ENCODE measurements at regions not wholly inside any gene's neighbourhood (a gene's known extent, or its start where the extent isn't known, plus 50 kb on each side); places are given as distances from the start of the nearest gene placed in this dataset.

DNA sequence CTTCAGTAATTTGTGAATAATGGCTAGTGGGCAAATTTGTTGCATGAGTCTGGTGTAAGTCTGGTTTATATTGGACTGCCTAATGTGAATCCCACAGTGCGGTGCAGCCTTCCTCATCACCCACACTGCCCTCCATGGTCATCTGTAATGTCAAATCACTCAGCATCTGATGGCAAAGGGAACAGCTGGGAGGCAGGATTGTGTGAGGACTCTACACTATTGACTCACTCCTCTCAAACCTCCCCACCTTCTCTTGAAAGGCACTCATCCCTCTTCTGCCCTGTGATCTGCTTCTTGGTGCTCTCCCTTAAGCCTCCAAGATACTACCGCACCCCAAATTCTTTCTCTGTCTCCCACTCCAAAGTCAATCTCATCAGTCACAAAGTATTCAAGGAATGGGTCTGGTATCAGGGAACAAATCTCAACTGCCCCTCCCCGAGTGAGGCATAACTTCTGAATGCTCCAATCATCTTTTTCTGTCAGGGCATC, 146.0 kb upstream of the BEND6 start:
- Mint-ChIP-seq H3K27ac (peak overlapping the region; percentile 43; the same call in 1 of the 2 replicates), H3K9me3 (no peaks in the 10 kb centered on the region), H3K4me3 (no peak overlapping the region), H3K4me1 (peaks cover 45% of the 10 kb centered on the region), H3K27me3 (ENCODE audit: insufficient read depth, low read depth, poor library complexity) (no peaks in the 10 kb centered on the region), H3K36me3 (ENCODE audit: low read depth) (no peaks in the 10 kb centered on the region)
- peak overlapping the region; percentile 34; the same call in 1 of the 2 replicates for H3K27ac ChIP-seq (ENCODE audit: low read depth)
- H3K79me2 ChIP-seq (replicated peaks; ENCODE audit: insufficient read depth): peaks cover 99% of the 10 kb centered on the region
- no peaks in the 10 kb centered on the region for H3K9me2 ChIP-seq (ENCODE audit: insufficient read depth)
- TF ChIP-seq, protein P1, sequence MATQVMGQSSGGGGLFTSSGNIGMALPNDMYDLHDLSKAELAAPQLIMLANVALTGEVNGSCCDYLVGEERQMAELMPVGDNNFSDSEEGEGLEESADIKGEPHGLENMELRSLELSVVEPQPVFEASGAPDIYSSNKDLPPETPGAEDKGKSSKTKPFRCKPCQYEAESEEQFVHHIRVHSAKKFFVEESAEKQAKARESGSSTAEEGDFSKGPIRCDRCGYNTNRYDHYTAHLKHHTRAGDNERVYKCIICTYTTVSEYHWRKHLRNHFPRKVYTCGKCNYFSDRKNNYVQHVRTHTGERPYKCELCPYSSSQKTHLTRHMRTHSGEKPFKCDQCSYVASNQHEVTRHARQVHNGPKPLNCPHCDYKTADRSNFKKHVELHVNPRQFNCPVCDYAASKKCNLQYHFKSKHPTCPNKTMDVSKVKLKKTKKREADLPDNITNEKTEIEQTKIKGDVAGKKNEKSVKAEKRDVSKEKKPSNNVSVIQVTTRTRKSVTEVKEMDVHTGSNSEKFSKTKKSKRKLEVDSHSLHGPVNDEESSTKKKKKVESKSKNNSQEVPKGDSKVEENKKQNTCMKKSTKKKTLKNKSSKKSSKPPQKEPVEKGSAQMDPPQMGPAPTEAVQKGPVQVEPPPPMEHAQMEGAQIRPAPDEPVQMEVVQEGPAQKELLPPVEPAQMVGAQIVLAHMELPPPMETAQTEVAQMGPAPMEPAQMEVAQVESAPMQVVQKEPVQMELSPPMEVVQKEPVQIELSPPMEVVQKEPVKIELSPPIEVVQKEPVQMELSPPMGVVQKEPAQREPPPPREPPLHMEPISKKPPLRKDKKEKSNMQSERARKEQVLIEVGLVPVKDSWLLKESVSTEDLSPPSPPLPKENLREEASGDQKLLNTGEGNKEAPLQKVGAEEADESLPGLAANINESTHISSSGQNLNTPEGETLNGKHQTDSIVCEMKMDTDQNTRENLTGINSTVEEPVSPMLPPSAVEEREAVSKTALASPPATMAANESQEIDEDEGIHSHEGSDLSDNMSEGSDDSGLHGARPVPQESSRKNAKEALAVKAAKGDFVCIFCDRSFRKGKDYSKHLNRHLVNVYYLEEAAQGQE (IDR thresholded peaks at IDR 0.05; ENCODE audit: unreplicated experiment): no peak
- TF ChIP-seq STAT1 (IDR thresholded peaks at IDR 0.05; ENCODE audit: unreplicated experiment) (no peak), NANOG (IDR thresholded peaks at IDR 0.05; ENCODE audit: borderline replicate concordance) (no peak), EZH2 (IDR thresholded peaks at IDR 0.05; ENCODE audit: low read depth, unreplicated experiment) (no peak), POLR2AphosphoS5 (IDR thresholded peaks at IDR 0.05; ENCODE audit: low read depth) (no peak), ZNF114 (CRISPR knock-in tag; IDR thresholded peaks at IDR 0.05) (no peak), EZH2phosphoT487 (IDR thresholded peaks at IDR 0.05; ENCODE audit: unreplicated experiment) (no peak), CREB1 (CRISPR knock-in tag; IDR thresholded peaks at IDR 0.05; ENCODE audit: low read depth) (no peak), JUNB (IDR thresholded peaks at IDR 0.05; ENCODE audit: unreplicated experiment) (no peak), ZNF331 (CRISPR knock-in tag; IDR thresholded peaks at IDR 0.05; ENCODE audit: low read depth) (no peak)
- TF ChIP-seq, protein P2, sequence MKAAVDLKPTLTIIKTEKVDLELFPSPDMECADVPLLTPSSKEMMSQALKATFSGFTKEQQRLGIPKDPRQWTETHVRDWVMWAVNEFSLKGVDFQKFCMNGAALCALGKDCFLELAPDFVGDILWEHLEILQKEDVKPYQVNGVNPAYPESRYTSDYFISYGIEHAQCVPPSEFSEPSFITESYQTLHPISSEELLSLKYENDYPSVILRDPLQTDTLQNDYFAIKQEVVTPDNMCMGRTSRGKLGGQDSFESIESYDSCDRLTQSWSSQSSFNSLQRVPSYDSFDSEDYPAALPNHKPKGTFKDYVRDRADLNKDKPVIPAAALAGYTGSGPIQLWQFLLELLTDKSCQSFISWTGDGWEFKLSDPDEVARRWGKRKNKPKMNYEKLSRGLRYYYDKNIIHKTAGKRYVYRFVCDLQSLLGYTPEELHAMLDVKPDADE (IDR thresholded peaks at IDR 0.05): no peak
- TF ChIP-seq, protein P3, sequence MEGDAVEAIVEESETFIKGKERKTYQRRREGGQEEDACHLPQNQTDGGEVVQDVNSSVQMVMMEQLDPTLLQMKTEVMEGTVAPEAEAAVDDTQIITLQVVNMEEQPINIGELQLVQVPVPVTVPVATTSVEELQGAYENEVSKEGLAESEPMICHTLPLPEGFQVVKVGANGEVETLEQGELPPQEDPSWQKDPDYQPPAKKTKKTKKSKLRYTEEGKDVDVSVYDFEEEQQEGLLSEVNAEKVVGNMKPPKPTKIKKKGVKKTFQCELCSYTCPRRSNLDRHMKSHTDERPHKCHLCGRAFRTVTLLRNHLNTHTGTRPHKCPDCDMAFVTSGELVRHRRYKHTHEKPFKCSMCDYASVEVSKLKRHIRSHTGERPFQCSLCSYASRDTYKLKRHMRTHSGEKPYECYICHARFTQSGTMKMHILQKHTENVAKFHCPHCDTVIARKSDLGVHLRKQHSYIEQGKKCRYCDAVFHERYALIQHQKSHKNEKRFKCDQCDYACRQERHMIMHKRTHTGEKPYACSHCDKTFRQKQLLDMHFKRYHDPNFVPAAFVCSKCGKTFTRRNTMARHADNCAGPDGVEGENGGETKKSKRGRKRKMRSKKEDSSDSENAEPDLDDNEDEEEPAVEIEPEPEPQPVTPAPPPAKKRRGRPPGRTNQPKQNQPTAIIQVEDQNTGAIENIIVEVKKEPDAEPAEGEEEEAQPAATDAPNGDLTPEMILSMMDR (conservative IDR thresholded peaks at IDR 0.05; ENCODE audit: low read depth in 2 of 2): no peak
- TF ChIP-seq, protein P4, sequence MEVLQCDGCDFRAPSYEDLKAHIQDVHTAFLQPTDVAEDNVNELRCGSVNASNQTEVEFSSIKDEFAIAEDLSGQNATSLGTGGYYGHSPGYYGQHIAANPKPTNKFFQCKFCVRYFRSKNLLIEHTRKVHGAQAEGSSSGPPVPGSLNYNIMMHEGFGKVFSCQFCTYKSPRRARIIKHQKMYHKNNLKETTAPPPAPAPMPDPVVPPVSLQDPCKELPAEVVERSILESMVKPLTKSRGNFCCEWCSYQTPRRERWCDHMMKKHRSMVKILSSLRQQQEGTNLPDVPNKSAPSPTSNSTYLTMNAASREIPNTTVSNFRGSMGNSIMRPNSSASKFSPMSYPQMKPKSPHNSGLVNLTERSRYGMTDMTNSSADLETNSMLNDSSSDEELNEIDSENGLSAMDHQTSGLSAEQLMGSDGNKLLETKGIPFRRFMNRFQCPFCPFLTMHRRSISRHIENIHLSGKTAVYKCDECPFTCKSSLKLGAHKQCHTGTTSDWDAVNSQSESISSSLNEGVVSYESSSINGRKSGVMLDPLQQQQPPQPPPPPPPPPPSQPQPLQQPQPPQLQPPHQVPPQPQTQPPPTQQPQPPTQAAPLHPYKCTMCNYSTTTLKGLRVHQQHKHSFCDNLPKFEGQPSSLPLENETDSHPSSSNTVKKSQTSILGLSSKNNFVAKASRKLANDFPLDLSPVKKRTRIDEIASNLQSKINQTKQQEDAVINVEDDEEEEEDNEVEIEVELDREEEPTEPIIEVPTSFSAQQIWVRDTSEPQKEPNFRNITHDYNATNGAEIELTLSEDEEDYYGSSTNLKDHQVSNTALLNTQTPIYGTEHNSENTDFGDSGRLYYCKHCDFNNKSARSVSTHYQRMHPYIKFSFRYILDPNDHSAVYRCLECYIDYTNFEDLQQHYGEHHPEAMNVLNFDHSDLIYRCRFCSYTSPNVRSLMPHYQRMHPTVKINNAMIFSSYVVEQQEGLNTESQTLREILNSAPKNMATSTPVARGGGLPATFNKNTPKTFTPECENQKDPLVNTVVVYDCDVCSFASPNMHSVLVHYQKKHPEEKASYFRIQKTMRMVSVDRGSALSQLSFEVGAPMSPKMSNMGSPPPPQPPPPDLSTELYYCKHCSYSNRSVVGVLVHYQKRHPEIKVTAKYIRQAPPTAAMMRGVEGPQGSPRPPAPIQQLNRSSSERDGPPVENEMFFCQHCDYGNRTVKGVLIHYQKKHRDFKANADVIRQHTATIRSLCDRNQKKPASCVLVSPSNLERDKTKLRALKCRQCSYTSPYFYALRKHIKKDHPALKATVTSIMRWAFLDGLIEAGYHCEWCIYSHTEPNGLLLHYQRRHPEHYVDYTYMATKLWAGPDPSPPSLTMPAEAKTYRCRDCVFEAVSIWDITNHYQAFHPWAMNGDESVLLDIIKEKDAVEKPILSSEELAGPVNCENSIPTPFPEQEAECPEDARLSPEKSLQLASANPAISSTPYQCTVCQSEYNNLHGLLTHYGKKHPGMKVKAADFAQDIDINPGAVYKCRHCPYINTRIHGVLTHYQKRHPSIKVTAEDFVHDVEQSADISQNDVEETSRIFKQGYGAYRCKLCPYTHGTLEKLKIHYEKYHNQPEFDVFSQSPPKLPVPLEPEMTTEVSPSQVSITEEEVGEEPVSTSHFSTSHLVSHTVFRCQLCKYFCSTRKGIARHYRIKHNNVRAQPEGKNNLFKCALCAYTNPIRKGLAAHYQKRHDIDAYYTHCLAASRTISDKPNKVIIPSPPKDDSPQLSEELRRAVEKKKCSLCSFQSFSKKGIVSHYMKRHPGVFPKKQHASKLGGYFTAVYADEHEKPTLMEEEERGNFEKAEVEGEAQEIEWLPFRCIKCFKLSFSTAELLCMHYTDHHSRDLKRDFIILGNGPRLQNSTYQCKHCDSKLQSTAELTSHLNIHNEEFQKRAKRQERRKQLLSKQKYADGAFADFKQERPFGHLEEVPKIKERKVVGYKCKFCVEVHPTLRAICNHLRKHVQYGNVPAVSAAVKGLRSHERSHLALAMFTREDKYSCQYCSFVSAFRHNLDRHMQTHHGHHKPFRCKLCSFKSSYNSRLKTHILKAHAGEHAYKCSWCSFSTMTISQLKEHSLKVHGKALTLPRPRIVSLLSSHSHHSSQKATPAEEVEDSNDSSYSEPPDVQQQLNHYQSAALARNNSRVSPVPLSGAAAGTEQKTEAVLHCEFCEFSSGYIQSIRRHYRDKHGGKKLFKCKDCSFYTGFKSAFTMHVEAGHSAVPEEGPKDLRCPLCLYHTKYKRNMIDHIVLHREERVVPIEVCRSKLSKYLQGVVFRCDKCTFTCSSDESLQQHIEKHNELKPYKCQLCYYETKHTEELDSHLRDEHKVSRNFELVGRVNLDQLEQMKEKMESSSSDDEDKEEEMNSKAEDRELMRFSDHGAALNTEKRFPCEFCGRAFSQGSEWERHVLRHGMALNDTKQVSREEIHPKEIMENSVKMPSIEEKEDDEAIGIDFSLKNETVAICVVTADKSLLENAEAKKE (CRISPR knock-in tag; IDR thresholded peaks at IDR 0.05): no peak
- H3K4me3 ChIP-seq: no peak overlapping the region
- peak; percentile 70 for ATAC-seq
- H3K36me3 ChIP-seq (ENCODE audit: insufficient read depth): no peaks in the 10 kb centered on the region
- no peaks in the 10 kb centered on the region for H3F3A ChIP-seq (replicated peaks; ENCODE audit: low read depth)
- H3K27me3 ChIP-seq (ENCODE audit: insufficient read depth): no peaks in the 10 kb centered on the region
- H4K20me1 ChIP-seq (replicated peaks; ENCODE audit: insufficient read depth): peaks cover 15% of the 10 kb centered on the region; the same call in 1 of the 2 replicates
- no peak overlapping the region for H3K4me2 ChIP-seq
- peaks cover 37% of the 10 kb centered on the region for H3K4me1 ChIP-seq (ENCODE audit: insufficient read depth)
- DNase-seq (ENCODE audit: low spot score): peak; percentile 29
- no peak overlapping the region for H2AFZ ChIP-seq

Measured in GM23338 (cell line).